PC-9 (cell line): ENCODE measurements at regions not wholly inside any gene's neighbourhood (a gene's known extent, or its start where the extent isn't known, plus 50 kb on each side); places are given as distances from the start of the nearest gene placed in this dataset.

Experiments
- EZH2 ChIP-seq: fragments of 200-600 bp; sonication (generic); IDR thresholded peaks from 2 replicates; pipeline ENCODE4 v1.8.0; 2017; ENCODE audit warnings: antibody characterized with exemption, low read depth
- TF ChIP-seq, protein P1 (sequence below): fragments of 200-600 bp; sonication (generic); conservative IDR thresholded peaks from 2 replicates; pipeline ENCODE4 v1.6.1; 2017; ENCODE audit warnings: mixed run types, antibody characterized with exemption, mild to moderate bottlenecking, moderate library complexity

DNA sequence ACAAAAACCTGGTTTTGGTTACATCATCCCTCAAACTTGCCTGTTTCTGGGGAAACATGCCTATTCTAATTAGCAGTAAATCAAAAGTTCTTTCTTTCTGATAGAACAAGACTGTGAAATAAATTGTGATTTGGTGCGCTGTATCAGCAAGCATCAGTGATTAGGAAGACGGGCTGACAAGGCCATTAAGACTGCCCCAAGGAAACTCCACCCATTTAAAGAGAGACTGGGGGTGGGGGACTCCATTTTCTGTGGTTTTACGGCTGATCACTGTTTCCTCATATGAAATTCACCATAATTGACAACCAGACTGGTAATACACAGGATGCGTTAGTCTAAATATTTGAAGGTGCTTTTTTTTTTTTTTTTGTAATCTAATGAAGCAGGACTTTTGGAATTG is 68.7 kb downstream of the MBL2 start:
- TF ChIP-seq, protein P1, sequence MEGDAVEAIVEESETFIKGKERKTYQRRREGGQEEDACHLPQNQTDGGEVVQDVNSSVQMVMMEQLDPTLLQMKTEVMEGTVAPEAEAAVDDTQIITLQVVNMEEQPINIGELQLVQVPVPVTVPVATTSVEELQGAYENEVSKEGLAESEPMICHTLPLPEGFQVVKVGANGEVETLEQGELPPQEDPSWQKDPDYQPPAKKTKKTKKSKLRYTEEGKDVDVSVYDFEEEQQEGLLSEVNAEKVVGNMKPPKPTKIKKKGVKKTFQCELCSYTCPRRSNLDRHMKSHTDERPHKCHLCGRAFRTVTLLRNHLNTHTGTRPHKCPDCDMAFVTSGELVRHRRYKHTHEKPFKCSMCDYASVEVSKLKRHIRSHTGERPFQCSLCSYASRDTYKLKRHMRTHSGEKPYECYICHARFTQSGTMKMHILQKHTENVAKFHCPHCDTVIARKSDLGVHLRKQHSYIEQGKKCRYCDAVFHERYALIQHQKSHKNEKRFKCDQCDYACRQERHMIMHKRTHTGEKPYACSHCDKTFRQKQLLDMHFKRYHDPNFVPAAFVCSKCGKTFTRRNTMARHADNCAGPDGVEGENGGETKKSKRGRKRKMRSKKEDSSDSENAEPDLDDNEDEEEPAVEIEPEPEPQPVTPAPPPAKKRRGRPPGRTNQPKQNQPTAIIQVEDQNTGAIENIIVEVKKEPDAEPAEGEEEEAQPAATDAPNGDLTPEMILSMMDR = no peak
- no peak for TF ChIP-seq EZH2
